GM12891 (cell line): ENCODE measurements at regions not wholly inside any gene's neighbourhood (a gene's known extent, or its start where the extent isn't known, plus 50 kb on each side); places are given as distances from the start of the nearest gene placed in this dataset.

Experiments used
- DNase-seq: peaks from one replicate; pipeline ENCODE4 v3.0.0; 2011; ENCODE audit warnings: low spot score; ENCODE audit not compliant: insufficient read length
- FAIRE-seq: peaks from 2 replicates; lab custom pipeline; 2011; peaks lifted over from hg19 to GRCh38; lab: Jason Lieb, UNC
- PAX5 ChIP-seq: IDR thresholded peaks from 2 replicates; pipeline ENCODE4 v1.6.1; 2011; ENCODE audit warnings: low read length, moderate library complexity, mild to moderate bottlenecking; ENCODE audit not compliant: insufficient read depth, severe bottlenecking
- POLR2A ChIP-seq: IDR thresholded peaks from 2 replicates; pipeline ENCODE4 v1.6.1; 2011; ENCODE audit warnings: low read depth, low read length, control low read depth
- POLR2AphosphoS5 ChIP-seq: IDR thresholded peaks from 2 replicates; pipeline ENCODE4 v1.6.1; 2011; ENCODE audit warnings: low read depth, low read length, control low read depth
- POU2F2 ChIP-seq: IDR thresholded peaks from 2 replicates; pipeline ENCODE4 v1.6.1; 2011; ENCODE audit warnings: low read depth, mild to moderate bottlenecking, control low read depth, low read length, moderate library complexity
- SPI1 ChIP-seq: IDR thresholded peaks from 2 replicates; pipeline ENCODE4 v1.6.1; 2011; ENCODE audit warnings: low read depth, low read length, control low read depth
- TAF1 ChIP-seq: IDR thresholded peaks from 2 replicates; pipeline ENCODE4 v1.6.1; 2011; ENCODE audit warnings: low read depth, low read length, control low read depth

DNA sequence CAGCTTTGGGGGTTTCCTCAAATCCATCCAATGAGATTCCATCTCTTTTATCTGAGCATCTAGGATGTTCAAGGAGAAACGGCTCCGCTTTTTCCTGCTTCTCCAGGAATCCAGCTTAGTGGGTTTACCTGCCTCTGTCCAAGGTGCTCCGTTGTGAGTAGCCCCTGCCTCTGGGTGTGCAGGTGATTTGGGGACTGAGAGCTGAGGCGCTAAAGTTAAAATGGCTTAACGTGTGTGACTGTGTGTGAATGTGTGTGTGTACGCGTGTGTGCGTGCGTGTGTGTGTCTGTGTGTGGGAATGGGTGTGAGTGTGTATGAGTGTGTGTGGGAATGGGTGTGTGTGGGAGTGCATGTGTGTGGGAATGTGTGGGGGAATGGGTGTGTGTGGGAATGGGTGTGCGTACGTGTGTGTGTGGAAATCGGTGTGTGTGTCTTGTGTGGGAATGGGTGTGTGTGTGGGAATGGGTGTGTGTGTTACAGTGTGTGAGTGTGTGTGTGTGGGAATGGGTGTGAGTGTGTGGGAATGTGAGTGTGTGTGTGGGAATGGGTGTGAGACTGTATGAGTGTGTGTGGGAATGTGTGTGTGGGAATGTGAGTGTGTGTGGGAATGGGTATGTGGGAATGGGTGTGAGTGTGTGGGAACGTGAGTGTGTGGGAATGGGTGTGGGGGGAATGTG is 90.2 kb upstream of the INSIG1 start:
- no peak for FAIRE-seq
- TF ChIP-seq POU2F2, result no peak
- no peak for TF ChIP-seq POLR2A
- no peak for TF ChIP-seq TAF1
- no peak for TF ChIP-seq PAX5
- TF ChIP-seq SPI1, result no peak
- no peak for TF ChIP-seq POLR2AphosphoS5

DNA sequence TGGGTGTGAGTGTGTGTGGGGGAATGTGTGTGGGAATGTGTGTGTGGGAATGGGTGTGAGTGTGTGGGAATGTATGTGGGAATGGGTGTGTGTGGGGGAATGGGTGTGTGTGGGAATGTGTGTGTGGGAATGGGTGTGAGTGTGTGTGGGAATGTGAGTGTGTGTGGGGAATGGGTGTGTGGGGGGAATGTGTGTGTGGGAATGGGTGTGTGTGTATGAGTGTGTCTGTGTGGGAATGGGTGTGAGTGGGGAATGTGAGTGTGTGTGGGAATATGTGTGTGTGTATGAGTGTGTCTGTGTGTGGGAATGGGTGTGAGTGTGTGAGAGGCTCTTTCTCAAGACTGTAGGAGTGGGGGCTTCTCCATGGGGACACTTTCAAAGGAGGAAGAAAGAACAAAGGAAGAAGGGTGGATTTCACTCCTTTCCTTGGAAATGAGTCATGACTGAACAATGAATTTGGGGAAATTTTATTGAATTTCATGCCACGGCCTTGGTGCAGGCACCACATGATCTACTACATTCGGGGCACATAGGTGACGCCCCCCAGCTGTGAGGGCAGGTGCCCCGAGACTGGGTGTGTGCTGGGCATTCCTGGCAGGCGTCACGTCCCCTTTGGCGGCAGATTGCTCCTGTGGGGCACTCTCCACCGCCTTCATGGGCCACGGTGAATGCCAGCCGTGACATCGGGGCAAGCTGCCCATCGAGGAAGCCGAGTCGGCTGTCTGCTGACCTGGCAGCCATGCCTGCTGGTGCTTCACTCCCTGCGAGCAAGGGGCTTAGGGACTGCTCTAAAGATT is 88.8 kb upstream of the INSIG1 start:
- no peak for FAIRE-seq
- TF ChIP-seq POLR2AphosphoS5 (no peak), POU2F2 (no peak)
- DNase-seq, result no peak

More for the DNA sequence above, 90.2 kb upstream of the INSIG1 start:
- DNase-seq, result no peak

DNA sequence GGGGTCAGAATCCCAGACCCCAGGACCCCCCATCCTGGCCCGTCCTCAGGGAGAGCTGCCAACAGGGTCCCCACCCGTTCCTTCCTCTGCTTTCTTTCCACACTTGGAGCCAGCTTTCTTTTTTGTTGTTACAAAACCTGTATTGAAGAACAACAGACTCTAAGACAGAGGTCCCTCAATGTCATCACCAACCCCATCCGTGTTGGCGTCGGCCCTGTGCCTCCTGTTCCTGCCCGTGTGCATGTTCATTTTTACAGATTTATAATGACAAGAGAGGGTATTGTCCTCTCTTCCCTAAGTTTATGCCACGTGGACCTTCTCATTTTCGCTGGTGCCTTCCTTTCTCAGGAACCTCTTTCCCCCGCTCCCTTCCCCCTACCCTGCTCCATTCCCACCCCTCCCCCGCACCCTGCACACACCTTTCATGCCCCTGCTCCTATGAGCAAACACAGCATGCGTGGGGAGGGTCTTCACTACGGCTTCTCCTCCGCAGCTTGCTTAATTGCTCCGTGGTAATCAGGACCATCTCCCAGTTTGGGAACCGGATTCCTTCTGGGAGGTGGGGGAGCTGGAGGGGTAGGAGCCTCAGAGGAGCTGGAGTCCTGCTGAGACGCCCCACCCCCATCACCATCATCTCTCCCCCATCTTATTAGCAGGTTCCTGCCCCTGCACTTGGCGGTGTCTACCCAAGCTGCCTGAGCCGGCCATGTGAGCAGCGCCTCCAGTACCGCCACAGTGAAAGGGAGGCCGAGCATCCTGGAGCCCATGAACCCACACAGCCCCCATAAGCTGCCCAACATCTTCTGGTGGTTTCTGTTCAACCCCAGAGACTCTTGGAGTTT is 88.0 kb upstream of the INSIG1 start:
- FAIRE-seq (no peak), DNase-seq (no peak)
- TF ChIP-seq POLR2AphosphoS5, result no peak
- no peak for TF ChIP-seq TAF1
- no peak for TF ChIP-seq POLR2A

DNA sequence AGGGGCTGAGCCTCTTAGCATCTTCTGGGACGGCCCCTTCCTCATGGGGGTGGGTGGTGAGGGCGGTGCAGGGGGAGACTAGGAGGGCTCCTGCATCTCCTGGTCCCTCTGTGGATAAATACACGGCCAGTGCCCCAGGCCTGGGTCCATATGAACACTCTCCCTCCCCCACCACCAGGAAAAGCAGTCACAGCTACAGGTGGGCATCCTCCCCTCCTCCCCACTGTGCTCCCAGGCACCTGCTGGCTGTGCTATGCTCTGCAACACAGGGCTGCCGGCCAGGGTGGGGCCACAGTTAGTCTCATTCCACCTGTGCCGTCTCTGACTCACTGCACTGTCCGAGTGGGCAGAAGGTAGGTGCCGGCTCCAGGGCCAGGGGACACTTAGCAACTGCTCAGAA is 87.3 kb upstream of the INSIG1 start:
- no peak for DNase-seq
- TF ChIP-seq SPI1 (no peak), POU2F2 (no peak), PAX5 (no peak), POLR2A (no peak), POLR2AphosphoS5 (no peak), TAF1 (no peak)
- FAIRE-seq, result no peak

DNA sequence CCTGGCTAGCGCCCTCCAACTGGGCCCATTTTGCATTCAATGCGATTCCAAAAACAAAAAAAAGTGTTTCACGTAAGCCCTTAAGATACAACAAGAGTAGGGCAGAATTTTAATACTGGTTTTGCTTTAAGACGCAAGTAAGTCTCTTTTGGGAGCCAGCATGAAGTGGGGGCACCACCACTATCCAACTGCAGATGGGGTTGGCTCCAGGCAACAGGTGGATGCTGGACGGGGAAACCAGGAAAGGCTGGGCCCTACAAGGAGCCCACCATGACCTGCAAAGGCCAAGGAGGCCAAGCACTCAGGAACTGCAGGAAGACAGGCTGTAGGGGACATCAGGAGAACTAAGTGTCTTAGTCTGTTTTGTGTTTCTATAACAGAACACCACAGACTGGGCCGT is 86.5 kb upstream of the INSIG1 start:
- no peak for FAIRE-seq
- DNase-seq, result no peak
- TF ChIP-seq TAF1 (no peak), POLR2AphosphoS5 (no peak)

DNA sequence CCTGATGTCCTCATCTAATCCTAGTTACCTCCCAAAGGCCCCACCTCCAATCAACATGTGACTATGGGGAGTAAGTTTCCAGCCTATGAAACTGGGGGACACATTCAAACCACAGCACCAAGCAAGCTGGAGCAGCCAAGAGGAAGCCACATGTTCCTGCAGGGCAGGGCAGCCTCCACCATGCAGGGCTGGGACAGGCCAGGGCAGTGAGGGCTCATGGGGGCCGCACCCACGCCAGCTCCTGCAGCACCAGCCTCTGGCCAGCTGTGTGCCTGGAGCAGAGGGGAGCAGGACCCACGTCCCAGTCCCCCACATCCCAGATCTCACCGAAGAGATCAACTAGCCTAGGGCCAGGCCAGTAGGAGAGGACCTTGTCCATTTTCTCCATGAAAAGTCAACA is 85.9 kb upstream of the INSIG1 start:
- TF ChIP-seq TAF1 (no peak), POLR2AphosphoS5 (no peak), POLR2A (no peak), POU2F2 (no peak), PAX5 (no peak), SPI1 (no peak)
- FAIRE-seq, result no peak
- no peak for DNase-seq

DNA sequence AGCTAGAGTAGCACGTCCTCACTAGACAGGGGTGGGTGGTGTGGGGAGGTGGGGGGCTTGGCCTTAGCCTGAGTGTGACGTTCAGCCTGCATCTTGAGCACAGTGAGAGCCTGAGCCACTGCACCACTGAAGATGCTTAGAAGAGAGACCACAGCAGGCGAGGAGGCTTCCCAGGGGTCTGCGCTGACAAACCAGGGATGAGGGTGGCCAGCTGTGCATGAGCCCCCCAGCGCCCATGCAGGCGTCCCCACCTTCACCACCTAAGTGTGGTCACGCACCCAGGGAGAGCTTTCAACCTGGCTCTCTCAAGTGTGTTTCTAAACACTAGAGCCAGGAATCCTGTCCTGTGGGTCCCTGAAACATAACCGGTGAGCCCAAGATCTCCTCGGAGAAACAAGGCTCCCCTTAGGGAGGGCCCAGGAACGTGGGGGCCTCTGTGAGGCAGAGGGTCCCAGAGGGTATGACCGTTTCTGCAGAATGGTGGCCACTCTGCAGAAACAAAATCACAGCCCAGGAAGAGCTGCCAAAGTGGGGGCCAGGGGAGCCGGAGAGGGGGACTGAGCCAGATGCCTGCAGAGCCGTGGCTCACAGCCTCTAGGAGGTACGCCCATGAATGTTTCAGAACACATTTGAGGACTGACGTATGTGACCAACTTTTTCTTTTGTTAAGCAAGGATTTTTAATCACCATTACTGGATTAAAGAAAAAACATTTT is 85.2 kb upstream of the INSIG1 start:
- no peak for TF ChIP-seq POU2F2
- no peak for TF ChIP-seq POLR2A
- TF ChIP-seq PAX5, result no peak
- TF ChIP-seq SPI1, result no peak
- no peak for TF ChIP-seq TAF1
- TF ChIP-seq POLR2AphosphoS5, result no peak
- no peak for FAIRE-seq

DNA sequence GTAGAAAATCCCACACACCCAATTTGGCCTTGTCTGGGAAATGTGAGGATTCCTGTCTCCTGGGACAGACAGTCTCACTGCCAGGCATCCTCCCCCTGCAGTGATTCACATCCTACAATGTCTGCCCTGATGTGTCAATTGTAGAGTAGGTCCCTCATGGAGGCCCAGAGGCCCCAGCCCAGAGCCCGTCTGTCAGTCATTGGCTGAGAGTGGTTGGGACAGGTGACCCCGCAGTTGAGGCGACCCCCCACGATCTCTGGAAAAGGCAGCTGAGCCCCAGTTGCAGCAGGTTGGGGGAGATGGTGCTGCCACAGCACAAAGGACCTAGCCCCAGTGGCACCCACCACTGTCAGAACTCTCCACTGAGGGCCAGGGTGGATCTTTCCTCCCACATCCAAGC is 84.3 kb upstream of the INSIG1 start:
- FAIRE-seq (no peak), DNase-seq (no peak)
- no peak for TF ChIP-seq POU2F2
- no peak for TF ChIP-seq POLR2AphosphoS5
- no peak for TF ChIP-seq TAF1
- TF ChIP-seq PAX5, result no peak
- no peak for TF ChIP-seq POLR2A
- no peak for TF ChIP-seq SPI1

More for the DNA sequence above, 85.2 kb upstream of the INSIG1 start:
- no peak for DNase-seq

DNA sequence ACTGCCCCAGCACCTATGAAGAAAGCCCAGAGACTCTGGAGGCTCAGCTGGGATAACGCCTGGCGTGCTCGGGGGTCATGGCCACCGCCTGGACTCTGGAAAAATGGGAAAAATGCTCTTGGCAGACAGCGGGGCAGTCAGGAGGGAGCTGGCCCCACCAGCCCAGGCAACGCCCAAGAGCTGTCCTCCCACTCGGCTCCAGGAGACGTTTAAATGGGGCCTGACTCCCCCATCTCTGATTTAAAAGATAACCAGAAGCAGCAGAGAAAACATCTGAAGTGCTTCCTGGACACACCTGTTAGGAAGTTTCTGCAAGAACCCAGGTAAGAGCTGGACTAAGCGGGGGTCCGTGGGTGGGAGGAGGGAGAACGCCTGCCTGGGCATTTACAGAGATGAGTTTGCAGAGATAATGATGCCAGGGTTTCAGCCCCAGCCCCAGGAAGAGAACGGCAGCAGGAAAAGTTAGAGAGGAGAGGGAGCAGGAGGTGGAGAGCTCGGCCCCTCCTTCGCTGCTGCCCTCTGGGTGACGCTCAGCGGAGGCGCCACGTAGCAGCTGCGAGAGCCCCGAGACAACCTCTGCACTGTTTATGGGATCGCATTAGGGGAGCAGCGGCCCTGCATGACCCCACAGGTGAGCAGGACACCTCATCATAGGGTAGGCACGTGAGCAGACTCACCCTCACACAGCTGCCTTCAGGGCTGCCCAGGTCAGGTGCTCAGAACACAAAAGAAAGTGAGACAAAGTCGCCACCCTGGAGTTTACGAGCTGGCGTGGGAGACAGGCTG is 83.5 kb upstream of the INSIG1 start:
- no peak for DNase-seq
- FAIRE-seq, result no peak
- TF ChIP-seq TAF1 (no peak), PAX5 (no peak), POLR2A (no peak), POLR2AphosphoS5 (no peak), SPI1 (no peak), POU2F2 (no peak)
